GM12891 (cell line): ENCODE measurements at regions not wholly inside any gene's neighbourhood (a gene's known extent, or its start where the extent isn't known, plus 50 kb on each side); places are given as distances from the start of the nearest gene placed in this dataset.

ENCODE experiments used
- POLR2A ChIP-seq: IDR thresholded peaks from 2 replicates; pipeline ENCODE4 v1.6.1; 2011; ENCODE audit warnings: low read depth, low read length, control low read depth
- POLR2AphosphoS5 ChIP-seq: IDR thresholded peaks from 2 replicates; pipeline ENCODE4 v1.6.1; 2011; ENCODE audit warnings: low read depth, low read length, control low read depth
- SPI1 ChIP-seq: IDR thresholded peaks from 2 replicates; pipeline ENCODE4 v1.6.1; 2011; ENCODE audit warnings: low read depth, low read length, control low read depth

- TF ChIP-seq POLR2A = no peak
- TF ChIP-seq SPI1 = no peak
- TF ChIP-seq POLR2AphosphoS5 = no peak
Measured at GRCh38 chr10:45502458-45502857, 128.4 kb downstream of the ALOX5 start.
